Duodenal mucosa (tissue), 2 donors: ENCODE measurements at regions not wholly inside any gene's neighbourhood (a gene's known extent, or its start where the extent isn't known, plus 50 kb on each side); places are given as distances from the start of the nearest gene placed in this dataset.
"Not testable (repeated sequence)": the region's sequence is repeated elsewhere in the genome, so short reads cannot be mapped to it uniquely, and the experiment has no call there.

ENCODE experiments used
- H3K27ac ChIP-seq: one replicate; pipeline ENCODE4 v1.7.0; 2013; ENCODE audit warnings: low read depth, low read length
- H3K27me3 ChIP-seq, 2 donors: one replicate each; pipeline ENCODE4 v1.7.0; 2013; ENCODE audit warnings: low read length in 2 of 2, control low read depth in 1 of 2; ENCODE audit not compliant: insufficient read depth in 2 of 2, control insufficient read depth in 1 of 2
- H3K36me3 ChIP-seq, 2 donors: one replicate each; pipeline ENCODE4 v1.7.0; 2013; ENCODE audit warnings: low read length in 2 of 2, control low read depth in 1 of 2; ENCODE audit not compliant: insufficient read depth in 2 of 2, control insufficient read depth in 1 of 2
- H3K4me1 ChIP-seq, 2 donors: one replicate each; pipeline ENCODE4 v1.7.0; 2013; ENCODE audit warnings: low read length in 2 of 2, control low read depth in 1 of 2; ENCODE audit not compliant: insufficient read depth in 2 of 2, control insufficient read depth in 1 of 2
- H3K4me3 ChIP-seq, 2 donors: one replicate each; pipeline ENCODE4 v1.7.0; 2013; ENCODE audit warnings: low read length in 2 of 2, low read depth in 1 of 2
- H3K9ac ChIP-seq, 2 donors: one replicate each; pipeline ENCODE4 v1.7.0; 2013; ENCODE audit warnings: low read length in 2 of 2, low read depth in 1 of 2
- H3K9me3 ChIP-seq, 2 donors: one replicate each; pipeline ENCODE4 v1.7.0; 2013; ENCODE audit warnings: low read length in 2 of 2, control low read depth in 1 of 2; ENCODE audit not compliant: control insufficient read depth in 1 of 2

DNA sequence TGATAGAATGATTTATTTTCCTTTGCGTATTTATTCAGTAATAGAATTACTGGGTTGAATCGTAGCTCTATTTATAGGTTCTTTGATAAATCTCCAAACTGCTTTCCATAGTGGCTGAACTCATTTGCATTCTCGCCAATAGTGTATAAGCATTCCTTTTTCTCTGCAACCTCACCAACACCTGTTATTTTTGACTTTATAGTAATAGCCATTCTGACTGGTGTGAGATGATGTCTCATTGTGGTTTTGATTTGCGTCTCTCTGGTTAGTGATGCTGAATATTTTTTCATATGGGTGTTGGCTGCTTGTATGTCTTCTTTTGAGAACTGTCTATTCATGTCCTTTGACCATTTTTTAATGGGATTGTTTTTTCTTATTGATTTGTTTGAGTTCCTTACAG lies 160.7 kb downstream of the MID1IP1 start:
- no peaks in the 10 kb centered on the region for H3K4me1 ChIP-seq
- no peaks in the 10 kb centered on the region for H3K36me3 ChIP-seq
- H3K9me3 ChIP-seq, result peaks cover 0 to 7% of the 10 kb centered on the region in 2 donors
- no peak overlapping the region for H3K27ac ChIP-seq
- no peak overlapping the region for H3K9ac ChIP-seq
- H3K4me3 ChIP-seq, result no peak overlapping the region
- H3K27me3 ChIP-seq, result no peaks in the 10 kb centered on the region

DNA sequence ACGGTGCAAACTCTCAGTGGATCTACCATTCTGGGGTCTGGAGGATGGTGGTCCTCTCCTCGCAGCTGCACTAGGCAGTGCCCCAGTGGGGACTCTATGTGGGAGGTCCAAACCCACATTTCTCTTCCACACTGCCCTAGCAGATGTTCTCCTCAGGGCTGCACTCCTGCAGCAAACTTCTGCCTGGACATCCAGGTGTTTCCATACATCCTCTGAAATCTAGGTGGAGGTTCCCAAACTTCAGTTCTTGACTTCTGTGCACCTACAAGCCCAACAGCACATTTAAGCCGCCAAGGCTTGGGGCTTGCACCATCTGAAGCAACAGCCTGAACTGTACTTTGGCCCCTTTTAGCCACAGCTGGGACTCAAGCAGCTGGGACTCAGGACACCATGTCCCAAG lies 162.0 kb downstream of the MID1IP1 start:
- not testable (repeated sequence) for H3K27ac ChIP-seq, H3K4me3 ChIP-seq, H3K9ac ChIP-seq, H3K4me1 ChIP-seq, H3K36me3 ChIP-seq, H3K27me3 ChIP-seq, H3K9me3 ChIP-seq

DNA sequence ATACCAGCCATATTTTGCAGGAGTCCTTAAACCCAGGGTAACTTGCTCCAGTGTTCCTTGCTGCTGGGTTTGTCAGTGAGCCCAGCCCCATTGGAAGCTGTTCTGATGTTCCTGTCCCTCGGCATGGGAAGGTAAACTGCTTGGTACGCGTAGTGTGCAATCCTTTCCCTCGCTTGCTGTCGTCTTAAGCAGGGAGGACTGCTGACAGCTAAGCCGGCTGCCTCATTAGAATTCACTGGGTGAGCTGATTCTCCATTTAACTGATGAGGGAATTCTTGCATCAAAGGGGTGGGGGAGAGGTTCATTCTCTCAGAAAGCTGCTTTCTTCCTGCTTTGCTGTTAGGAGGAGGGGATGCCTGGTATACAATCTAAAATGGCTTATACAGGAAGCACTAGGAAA lies 164.6 kb downstream of the MID1IP1 start:
- Histone ChIP-seq H3K27ac (no peak overlapping the region), H3K9me3 (peaks cover 0 to 7% of the 10 kb centered on the region in 2 donors), H3K36me3 (no peaks in the 10 kb centered on the region), H3K4me3 (no peak overlapping the region), H3K4me1 (no peaks in the 10 kb centered on the region), H3K27me3 (no peaks in the 10 kb centered on the region), H3K9ac (no peak overlapping the region)

DNA sequence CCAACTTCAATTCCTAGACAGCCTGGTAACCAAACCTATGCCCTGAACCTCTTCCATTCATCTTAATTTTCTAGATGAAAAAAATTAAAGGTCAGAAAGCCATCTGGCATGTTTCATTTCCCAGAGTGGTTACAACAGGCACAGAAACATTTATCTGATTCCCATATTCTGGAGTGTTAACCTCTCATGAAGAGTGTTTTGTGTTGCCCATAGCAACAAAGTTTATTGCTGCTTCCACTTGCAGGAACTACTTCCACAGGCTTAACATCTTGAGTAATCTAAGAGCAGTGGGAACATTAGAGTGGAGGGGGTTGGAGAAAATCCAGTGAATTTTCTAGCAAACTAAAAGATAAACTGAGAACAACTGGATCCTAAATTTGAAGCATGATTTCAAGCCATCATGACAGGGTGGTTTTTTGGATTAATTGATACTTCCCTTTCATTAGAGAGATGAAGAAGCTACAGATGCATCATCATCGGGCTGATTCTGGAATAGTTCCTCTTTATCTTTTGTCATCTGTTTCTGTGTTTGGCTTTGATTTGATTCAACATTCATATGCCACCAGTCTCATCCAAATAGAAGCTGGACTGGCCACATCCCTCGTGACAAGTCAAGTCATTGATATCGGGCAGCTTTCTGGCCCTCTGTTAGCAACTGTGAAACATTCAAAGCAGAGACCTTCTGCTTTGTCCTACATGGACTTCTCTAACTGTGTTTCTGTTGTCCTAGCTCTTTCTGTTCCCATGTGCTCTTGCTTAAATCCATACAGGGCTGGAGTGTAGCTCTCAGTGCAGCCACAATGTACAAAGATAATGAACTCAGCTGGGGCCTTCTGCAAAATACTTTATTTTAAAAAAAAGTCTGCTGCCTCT lies 167.3 kb downstream of the MID1IP1 start:
- no peak overlapping the region for H3K9ac ChIP-seq
- no peaks in the 10 kb centered on the region for H3K36me3 ChIP-seq
- H3K27me3 ChIP-seq, result no peaks in the 10 kb centered on the region
- H3K4me3 ChIP-seq, result no peak overlapping the region
- H3K27ac ChIP-seq, result no peak overlapping the region
- H3K4me1 ChIP-seq, result no peaks in the 10 kb centered on the region
- H3K9me3 ChIP-seq, result peaks cover 0 to 1% of the 10 kb centered on the region in 2 donors

DNA sequence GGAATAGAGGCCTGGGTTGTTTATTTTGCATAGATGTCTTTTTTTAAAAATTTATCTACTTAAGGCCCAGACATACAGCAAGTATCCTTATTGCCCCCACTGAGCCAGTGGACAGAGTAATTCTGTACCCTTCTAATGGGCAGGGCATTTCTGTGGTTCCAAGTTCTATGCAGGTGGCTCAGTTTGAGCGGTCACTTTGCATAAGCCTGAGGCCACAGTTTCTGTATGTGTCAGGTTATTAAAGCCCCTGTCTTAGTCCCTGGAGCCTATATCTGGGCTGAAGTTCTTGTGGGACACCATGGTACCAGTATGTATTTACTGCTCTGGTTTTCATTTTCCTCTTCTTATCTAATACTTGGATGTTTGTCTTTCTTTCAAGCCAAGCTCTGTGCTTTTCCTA lies 168.8 kb downstream of the MID1IP1 start:
- no peak overlapping the region for H3K4me3 ChIP-seq
- no peak overlapping the region for H3K9ac ChIP-seq
- H3K4me1 ChIP-seq, result no peaks in the 10 kb centered on the region
- no peaks in the 10 kb centered on the region for H3K27me3 ChIP-seq
- H3K27ac ChIP-seq, result no peak overlapping the region
- H3K9me3 ChIP-seq, result no peaks in the 10 kb centered on the region
- no peaks in the 10 kb centered on the region for H3K36me3 ChIP-seq

DNA sequence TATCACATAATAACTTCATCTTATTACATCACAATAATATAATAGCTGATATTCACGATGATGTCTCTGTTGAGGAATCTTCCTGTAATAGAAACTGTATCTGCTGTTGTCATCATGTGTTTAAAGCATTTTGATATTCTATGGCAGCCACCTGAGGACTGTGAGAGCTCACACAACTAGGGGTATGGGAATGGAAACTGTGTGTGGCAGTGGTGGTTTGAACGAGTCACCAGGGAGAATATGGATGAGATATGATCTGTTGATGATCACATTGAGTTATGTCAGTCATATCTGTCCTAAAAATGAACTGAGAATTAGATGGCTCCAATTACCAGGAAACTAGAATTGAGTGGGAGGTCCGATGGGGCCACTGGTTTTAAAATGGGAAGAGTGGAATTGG lies 169.6 kb downstream of the MID1IP1 start:
- H3K4me3 ChIP-seq, result no peak overlapping the region
- H3K36me3 ChIP-seq, result no peaks in the 10 kb centered on the region
- no peak overlapping the region for H3K9ac ChIP-seq
- no peaks in the 10 kb centered on the region for H3K4me1 ChIP-seq
- H3K27ac ChIP-seq, result no peak overlapping the region
- no peaks in the 10 kb centered on the region for H3K9me3 ChIP-seq
- H3K27me3 ChIP-seq, result no peaks in the 10 kb centered on the region

DNA sequence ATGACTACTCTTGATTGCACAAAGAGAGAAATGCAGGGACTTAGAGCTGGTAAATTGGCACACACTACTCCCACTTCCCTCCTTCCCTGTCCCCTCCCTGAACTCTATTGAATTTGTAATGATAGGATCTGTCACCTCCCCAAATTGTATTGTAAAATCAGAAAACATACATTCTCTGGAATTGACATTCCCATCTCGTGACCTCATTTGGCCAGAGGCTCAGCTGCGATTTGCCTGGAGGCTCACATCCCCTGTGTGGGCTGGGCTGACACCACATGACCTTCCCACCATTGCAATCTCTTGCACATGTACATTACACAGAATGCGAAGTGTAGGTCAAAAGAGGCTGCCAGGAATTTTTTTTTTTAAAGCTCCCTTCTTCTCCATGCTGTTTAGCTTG lies 172.1 kb downstream of the MID1IP1 start:
- Histone ChIP-seq H3K4me3 (no peak overlapping the region), H3K4me1 (no peaks in the 10 kb centered on the region), H3K9me3 (no peaks in the 10 kb centered on the region), H3K9ac (no peak overlapping the region), H3K27me3 (no peaks in the 10 kb centered on the region), H3K36me3 (no peaks in the 10 kb centered on the region), H3K27ac (no peak overlapping the region)

DNA sequence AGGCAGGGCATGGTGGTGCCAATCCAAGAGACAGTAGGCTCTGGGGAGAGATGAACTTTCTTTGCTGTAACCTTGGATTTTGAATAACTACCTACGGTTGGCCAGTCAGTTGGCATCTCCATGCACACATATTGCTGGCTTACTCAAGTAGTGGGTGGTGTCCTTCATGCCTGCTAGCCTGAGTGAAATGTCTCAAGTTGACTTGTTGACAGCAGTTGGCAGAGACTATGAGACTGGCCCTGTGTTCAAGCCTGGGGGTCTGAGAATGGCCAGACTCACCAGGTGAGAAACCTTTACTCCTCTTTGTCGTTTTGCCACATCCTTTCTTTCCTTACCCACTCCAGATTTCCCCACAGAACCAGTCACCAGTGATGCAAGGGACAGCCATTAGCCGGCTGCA lies 173.3 kb downstream of the MID1IP1 start:
- Histone ChIP-seq H3K9ac (no peak overlapping the region), H3K9me3 (no peaks in the 10 kb centered on the region), H3K4me3 (no peak overlapping the region), H3K36me3 (no peaks in the 10 kb centered on the region), H3K27ac (no peak overlapping the region), H3K27me3 (no peaks in the 10 kb centered on the region), H3K4me1 (no peaks in the 10 kb centered on the region)

DNA sequence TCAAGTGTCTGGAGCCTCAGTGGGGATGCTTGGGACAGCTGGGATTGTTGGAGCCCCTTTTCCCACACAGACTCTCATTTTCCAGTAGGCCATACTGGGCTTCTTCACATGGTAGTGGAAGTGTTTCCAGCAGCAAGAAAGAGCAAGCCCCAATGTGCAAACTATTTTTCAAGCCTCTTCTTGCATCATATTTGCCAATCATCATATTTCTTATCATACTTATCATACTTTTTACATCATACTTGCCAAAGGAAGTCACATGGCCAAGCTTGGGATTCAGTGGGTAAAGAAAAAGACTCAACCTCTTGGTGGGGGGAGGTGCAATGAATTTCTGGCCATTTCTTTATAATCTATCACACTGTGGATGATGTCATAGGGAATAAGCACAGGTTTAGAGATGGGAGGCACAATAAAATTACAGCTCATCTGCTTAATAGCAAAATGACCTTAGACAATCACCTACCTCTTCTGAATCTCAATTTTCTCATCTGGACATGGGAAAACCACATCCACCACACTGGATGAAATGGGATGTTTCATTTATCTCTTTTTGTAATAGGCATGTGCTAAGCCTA lies 174.2 kb downstream of the MID1IP1 start:
- Histone ChIP-seq H3K4me1 (no peaks in the 10 kb centered on the region), H3K9ac (no peak overlapping the region), H3K36me3 (no peaks in the 10 kb centered on the region), H3K4me3 (no peak overlapping the region), H3K27ac (no peak overlapping the region), H3K27me3 (no peaks in the 10 kb centered on the region), H3K9me3 (no peaks in the 10 kb centered on the region)

DNA sequence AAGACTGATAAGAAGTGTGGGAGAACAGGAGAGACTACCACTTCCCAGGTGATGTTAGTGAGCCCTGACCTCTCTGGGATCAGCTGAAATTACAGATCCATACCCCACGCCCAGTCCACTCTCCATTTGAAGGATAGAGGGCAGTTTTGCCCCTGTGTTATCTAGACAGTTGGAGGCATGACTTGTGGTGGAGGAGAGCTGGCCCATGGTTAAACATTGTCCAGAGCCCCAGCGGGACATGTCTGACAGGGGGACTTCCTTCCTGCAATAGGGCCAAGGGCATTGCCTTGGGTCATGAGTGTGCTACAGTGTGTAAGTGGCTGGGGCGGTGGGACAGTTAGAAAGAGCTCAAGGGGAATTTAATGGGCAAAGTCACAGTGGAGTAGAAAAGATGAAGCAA lies 181.1 kb downstream of the MID1IP1 start:
- Histone ChIP-seq H3K4me3 (no peak overlapping the region), H3K9ac (no peak overlapping the region), H3K4me1 (peaks cover 6 to 16% of the 10 kb centered on the region in 2 donors), H3K9me3 (no peaks in the 10 kb centered on the region), H3K36me3 (no peaks in the 10 kb centered on the region), H3K27me3 (no peaks in the 10 kb centered on the region), H3K27ac (no peak overlapping the region)
